ENCODE measurements at regions not wholly inside any gene's neighbourhood (a gene's known extent, or its start where the extent isn't known, plus 50 kb on each side); places are given as distances from the start of the nearest gene placed in this dataset.

DNA sequence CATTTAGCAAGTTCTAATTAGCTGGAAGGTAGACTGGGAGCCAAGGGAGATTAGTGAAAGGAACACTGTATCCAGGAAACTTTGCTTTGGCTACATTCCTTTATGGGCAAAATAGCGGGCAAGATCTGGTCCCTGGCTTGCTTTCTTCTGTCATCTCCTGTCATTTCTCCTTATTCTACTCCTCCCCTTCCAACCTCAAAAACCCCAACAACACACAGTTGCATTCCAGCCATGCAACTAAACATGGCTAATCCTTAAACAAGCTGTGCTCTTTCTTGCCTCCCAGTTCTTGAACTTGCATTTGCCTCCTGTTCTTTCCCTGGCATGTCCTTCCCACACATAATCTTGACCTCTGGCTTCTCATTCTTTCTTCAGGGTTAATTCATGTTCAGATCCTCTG, 59.5 kb upstream of the CDCA7L start:
- intact Hi-C loops (cut with micrococcal nuclease), result loop anchor here (10.0 kb wide), 1 partner anchor 570 kb away; no protein-coding TSS in a partner anchor

- intact Hi-C loops (cut with micrococcal nuclease), result loop anchor here (5.0 to 10.0 kb wide), 4 partner anchors 235 to 1765 kb away; partner anchors contain the start of gene DNAH11
Measured at GRCh38 chr7:22002726-22003125, 57.0 kb upstream of the CDCA7L start.

DNA sequence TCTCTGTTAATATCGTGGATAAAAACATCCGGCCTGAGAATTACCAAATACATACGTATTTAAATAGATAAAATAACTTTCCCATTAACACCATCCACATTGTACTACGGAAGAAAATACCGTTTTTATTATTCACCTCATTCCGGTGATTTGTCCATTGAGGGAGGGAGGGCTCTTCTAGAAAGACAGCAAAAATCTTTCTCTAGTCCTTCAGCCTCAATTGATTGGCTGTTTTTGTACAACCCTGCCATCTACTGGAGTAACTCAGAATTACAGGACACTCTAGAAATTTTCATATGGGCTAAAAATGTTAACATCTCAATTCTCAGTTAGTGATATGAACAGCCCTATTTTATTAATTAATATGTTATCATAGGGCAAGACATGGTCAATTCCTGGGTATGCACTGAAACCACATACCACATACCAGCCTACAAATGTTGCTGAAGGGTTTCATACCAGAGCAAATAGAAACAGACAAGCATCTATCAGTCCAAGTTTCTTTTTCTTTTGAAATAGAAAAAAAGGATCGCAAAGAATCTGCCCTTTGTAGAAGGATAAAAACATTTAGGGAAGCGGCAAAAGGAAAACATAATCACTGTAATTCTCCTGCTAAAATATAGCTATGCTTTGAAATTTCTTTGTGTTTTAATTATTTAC, 55.8 kb upstream of the CDCA7L start:
- intact Hi-C loops (cut with micrococcal nuclease), result loop anchor here (2.0 to 10.0 kb wide), 7 partner anchors 57 to 1764 kb away; partner anchors contain the start of genes CDCA7L and DNAH11

DNA sequence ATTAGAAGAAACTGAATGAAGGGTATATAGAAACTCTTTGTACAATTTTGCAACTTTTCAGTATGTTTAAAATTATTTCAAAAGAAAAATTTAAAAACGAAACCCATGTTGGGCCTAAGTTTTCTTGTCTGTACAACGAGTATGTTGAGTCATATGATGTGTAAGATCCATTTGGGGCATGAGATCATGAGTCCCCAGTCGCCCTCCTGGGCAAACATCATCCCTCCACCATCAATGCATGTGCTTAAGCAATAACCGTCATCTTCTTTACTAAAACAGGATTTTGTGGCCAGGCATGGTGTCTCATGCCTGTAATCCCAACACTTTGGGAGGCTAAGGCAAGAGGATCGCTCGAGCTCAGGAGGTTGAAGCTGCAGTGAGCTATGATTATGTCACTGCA, 54.2 kb upstream of the CDCA7L start:
- intact Hi-C loops (cut with micrococcal nuclease), result loop anchor here (2.0 to 10.0 kb wide), 7 partner anchors 55 to 1763 kb away; partner anchors contain the start of genes CDCA7L and DNAH11

DNA sequence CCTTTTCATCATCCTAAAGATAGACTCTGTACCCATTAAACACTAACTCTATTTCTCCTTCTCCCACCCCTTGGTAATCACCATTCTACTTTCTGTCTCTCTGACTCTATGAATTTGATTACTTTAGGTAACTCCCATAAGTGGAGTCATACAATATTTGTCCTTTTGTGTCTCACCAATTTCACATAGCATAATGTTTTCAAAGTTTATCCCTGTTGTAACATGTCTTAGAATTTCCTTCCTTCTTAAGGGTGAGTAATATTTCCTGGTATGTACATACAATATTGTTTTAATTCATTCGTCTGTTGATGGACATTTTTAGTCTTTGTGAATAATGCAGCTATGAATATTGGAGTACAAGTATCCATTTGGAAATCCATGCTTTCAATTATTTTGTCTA, 50.9 kb upstream of the CDCA7L start:
- intact Hi-C loops (cut with micrococcal nuclease), result no loop called here

Measured in T-helper 2 cell treated with Interferon-gamma antibody and Interleukin-4, amounts not matched to agents 100 ng/mL and 5 ng/mL, for 36 hours (primary cell).